ENCODE measurements at regions not wholly inside any gene's neighbourhood (a gene's known extent, or its start where the extent isn't known, plus 50 kb on each side); places are given as distances from the start of the nearest gene placed in this dataset.

DNA sequence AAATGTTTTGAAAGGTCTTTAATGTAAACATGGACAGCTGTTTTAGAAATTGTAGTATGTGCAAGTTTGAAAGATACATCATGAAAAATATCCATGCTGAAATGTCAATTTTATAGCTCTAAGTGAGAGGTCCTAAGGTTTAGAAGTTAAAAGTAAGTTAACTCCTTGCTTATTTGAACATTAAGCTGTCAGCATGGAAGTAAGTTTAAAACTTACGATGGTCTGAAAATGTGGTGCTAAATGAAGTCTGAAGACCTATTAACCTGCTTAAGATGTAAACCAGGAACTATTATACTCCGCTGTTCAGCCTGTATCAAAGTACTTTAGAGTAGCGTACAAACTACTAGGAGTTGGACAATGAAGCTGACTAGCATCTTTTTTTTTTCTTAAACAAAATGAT lies 1082.4 kb downstream of the TMTC2 start:
- TF ChIP-seq CTCF (optimal IDR thresholded peaks at IDR 0.05 in 1 of 3, IDR thresholded peaks at IDR 0.05 in 1 of 3, conservative IDR thresholded peaks at IDR 0.05 in 1 of 3; ENCODE audit: extremely low read depth in 1 of 3, insufficient read depth in 2 of 3, low read length in 3 of 3) = no peak
- no peak for TF ChIP-seq EZH2 (IDR thresholded peaks at IDR 0.05; ENCODE audit: low read length)

Measured in keratinocyte (primary cell).